H1 (cell line): ENCODE measurements at regions not wholly inside any gene's neighbourhood (a gene's known extent, or its start where the extent isn't known, plus 50 kb on each side); places are given as distances from the start of the nearest gene placed in this dataset.

Experiments
- CHD1 ChIP-seq: IDR thresholded peaks from 2 replicates; pipeline ENCODE4 v1.6.1; 2012; ENCODE audit warnings: low read depth, low read length, improper control_type of control experiment
- SIN3A ChIP-seq, 2 experiments: IDR thresholded peaks in 1 of 2; conservative IDR thresholded peaks in 1 of 2; 2 replicates each; pipeline ENCODE4 v1.6.1; 2011 to 2012; ENCODE audit warnings: low read length in 2 of 2, improper control_type of control experiment in 1 of 2, low read depth in 1 of 2, mild to moderate bottlenecking in 1 of 2
- TBP ChIP-seq: IDR thresholded peaks from 2 replicates; pipeline ENCODE4 v1.6.1; 2011; ENCODE audit warnings: low read depth, low read length, improper control_type of control experiment
- TCF12 ChIP-seq: IDR thresholded peaks from 2 replicates; pipeline ENCODE4 v1.6.1; 2011; ENCODE audit warnings: low read depth, mild to moderate bottlenecking, low read length

DNA sequence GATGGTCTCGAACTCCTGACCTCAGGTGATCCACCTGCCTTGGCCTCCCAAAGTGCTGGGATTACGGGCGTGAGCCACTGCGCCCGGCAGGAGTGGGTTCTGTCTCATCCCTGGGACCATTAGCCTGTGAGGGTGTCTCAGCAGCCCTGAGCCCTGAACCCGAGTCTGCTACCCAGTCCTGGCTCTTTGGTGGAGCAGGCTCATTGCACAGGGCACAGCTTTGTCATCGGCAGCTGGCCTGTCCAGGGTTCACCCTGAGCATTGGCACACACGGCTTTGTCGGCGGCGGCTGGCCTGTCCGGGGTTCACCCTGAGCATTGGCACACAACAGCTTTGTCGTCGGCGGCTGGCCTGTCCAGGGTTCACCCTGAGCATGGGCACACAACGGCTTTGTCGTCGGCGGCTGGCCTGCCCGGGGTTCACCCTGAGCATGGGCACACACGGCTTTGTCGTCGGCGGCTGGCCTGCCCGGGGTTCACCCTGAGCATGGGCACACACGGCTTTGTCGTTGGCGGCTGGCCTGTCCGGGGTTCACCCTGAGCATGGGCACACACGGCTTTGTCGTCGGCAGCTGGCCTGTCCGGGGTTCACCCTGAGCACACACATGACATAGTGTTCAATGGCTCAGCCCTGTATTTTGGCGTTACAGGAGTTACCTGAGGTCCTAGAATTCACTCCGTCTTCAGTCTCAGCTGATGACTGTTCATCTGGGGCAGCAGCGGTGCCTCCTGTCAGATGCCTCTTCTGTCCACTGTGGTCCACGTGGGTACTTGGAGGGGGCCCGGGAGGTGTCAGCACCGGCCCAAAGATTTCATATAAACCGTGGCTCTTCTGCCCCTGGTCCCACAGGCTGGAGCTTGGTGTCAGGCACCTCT is 1082.5 kb downstream of the BRD1 start (continued):
- no peak for TF ChIP-seq TCF12
- no peak for TF ChIP-seq CHD1
- no peak for TF ChIP-seq TBP
- no peak for TF ChIP-seq SIN3A (conservative IDR thresholded peaks at IDR 0.05 in 1 of 2, IDR thresholded peaks at IDR 0.05 in 1 of 2; ENCODE audit: low read depth in 1 of 2, low read length in 2 of 2)
